ENCODE measurements at regions not wholly inside any gene's neighbourhood (a gene's known extent, or its start where the extent isn't known, plus 50 kb on each side); places are given as distances from the start of the nearest gene placed in this dataset.
"Not testable (repeated sequence)": the region's sequence is repeated elsewhere in the genome, so short reads cannot be mapped to it uniquely, and the experiment has no call there.

GRCh38 chr3:6287088-6287875 lies 573.6 kb upstream of the GRM7 start:
- TF ChIP-seq CTCF (IDR thresholded peaks at IDR 0.05) (no peak), POLR2A (IDR thresholded peaks at IDR 0.05) (no peak)
- Histone ChIP-seq H3K9me3 (peaks cover 0 to 3% (median 2%) of the 10 kb centered on the region in 4 donors), H3K4me1 (no peaks in the 10 kb centered on the region), H3K27me3 (no peaks in the 10 kb centered on the region), H3K4me3 (no peak overlapping the region), H3K27ac (no peak overlapping the region), H3K36me3 (no peaks in the 10 kb centered on the region)
- DNase-seq = no peak

GRCh38 chr3:6301626-6302025 lies 559.3 kb upstream of the GRM7 start:
- H3K4me1 ChIP-seq = no peaks in the 10 kb centered on the region
- TF ChIP-seq CTCF (IDR thresholded peaks at IDR 0.05) = no peak
- TF ChIP-seq POLR2A (IDR thresholded peaks at IDR 0.05) = no peak
- H3K4me3 ChIP-seq = no peak overlapping the region
- no peak for DNase-seq
- H3K9me3 ChIP-seq = peaks cover 0 to 2% (median 0%) of the 10 kb centered on the region in 4 donors
- H3K27me3 ChIP-seq = no peaks in the 10 kb centered on the region
- no peak overlapping the region for H3K27ac ChIP-seq
- H3K36me3 ChIP-seq = no peaks in the 10 kb centered on the region

GRCh38 chr3:6315906-6316305 lies 545.0 kb upstream of the GRM7 start:
- TF ChIP-seq POLR2A (IDR thresholded peaks at IDR 0.05) (no peak), CTCF (IDR thresholded peaks at IDR 0.05) (no peak)
- Histone ChIP-seq H3K4me1 (no peaks in the 10 kb centered on the region), H3K4me3 (no peak overlapping the region), H3K27me3 (no peaks in the 10 kb centered on the region), H3K36me3 (no peaks in the 10 kb centered on the region), H3K27ac (no peak overlapping the region), H3K9me3 (no peaks in the 10 kb centered on the region)
- DNase-seq = no peak

GRCh38 chr3:6321999-6322398 lies 538.9 kb upstream of the GRM7 start:
- Histone ChIP-seq H3K27me3 (no peaks in the 10 kb centered on the region), H3K36me3 (no peaks in the 10 kb centered on the region), H3K4me3 (no peak overlapping the region), H3K4me1 (no peaks in the 10 kb centered on the region), H3K27ac (no peak overlapping the region), H3K9me3 (no peaks in the 10 kb centered on the region)
- no peak for TF ChIP-seq POLR2A (IDR thresholded peaks at IDR 0.05)
- no peak for TF ChIP-seq CTCF (IDR thresholded peaks at IDR 0.05)
- DNase-seq = no peak

GRCh38 chr3:6326771-6327170 lies 534.1 kb upstream of the GRM7 start:
- DNase-seq = no peak
- TF ChIP-seq CTCF (IDR thresholded peaks at IDR 0.05) (no peak), POLR2A (IDR thresholded peaks at IDR 0.05) (no peak)
- Histone ChIP-seq H3K27ac (no peak overlapping the region), H3K4me3 (no peak overlapping the region), H3K4me1 (no peaks in the 10 kb centered on the region), H3K36me3 (no peaks in the 10 kb centered on the region), H3K9me3 (no peaks in the 10 kb centered on the region), H3K27me3 (no peaks in the 10 kb centered on the region)

GRCh38 chr3:6340980-6341325 lies 520.0 kb upstream of the GRM7 start:
- H3K27me3 ChIP-seq, DNase-seq: not testable (repeated sequence)

More at GRCh38 chr3:6340980-6341325, 520.0 kb upstream of the GRM7 start:
- not testable (repeated sequence) for H3K9me3 ChIP-seq, H3K4me3 ChIP-seq, H3K4me1 ChIP-seq, H3K27ac ChIP-seq, H3K36me3 ChIP-seq

Data from Peyer's patch (tissue), 4 donors.